Natural killer cell (primary cell): ENCODE measurements at regions not wholly inside any gene's neighbourhood (a gene's known extent, or its start where the extent isn't known, plus 50 kb on each side); places are given as distances from the start of the nearest gene placed in this dataset.

Source experiments
- ATAC-seq, 3 donors: fragments of 150-1000 bp in 2 of 3; fragments of 200-7000 bp in 1 of 3; cut with Tn5 transposase; 1 replicate in 1 of 3; 2 replicates in 2 of 3; pipeline ENCODE4 v1.10.0; 2021; ENCODE audit warnings: mild to moderate bottlenecking in 2 of 3, moderate library complexity in 2 of 3
- DNase-seq, 2 donors: peaks; one replicate each; pipeline versions ENCODE4 v3.0.0 to v3.0.0-alpha.2; 2013 to 2021; ENCODE audit warnings: mixed read lengths in 1 of 2
- H3K27ac ChIP-seq: one replicate; pipeline ENCODE4 v1.5.1; 2013; ENCODE audit warnings: mild to moderate bottlenecking, low read length
- H3K27me3 ChIP-seq: one replicate; pipeline ENCODE4 v1.6.1; 2013; ENCODE audit warnings: low read length; ENCODE audit not compliant: control insufficient read depth, insufficient read depth
- H3K36me3 ChIP-seq: one replicate; pipeline ENCODE4 v1.6.1; 2013; ENCODE audit warnings: low read length; ENCODE audit not compliant: control insufficient read depth, insufficient read depth
- H3K4me1 ChIP-seq: one replicate; pipeline ENCODE4 v1.6.1; 2013; ENCODE audit warnings: low read length; ENCODE audit not compliant: control insufficient read depth, insufficient read depth
- H3K4me3 ChIP-seq: one replicate; pipeline ENCODE4 v1.5.1; 2013; ENCODE audit warnings: low read length
- H3K9me3 ChIP-seq: one replicate; pipeline ENCODE4 v1.6.1; 2013; ENCODE audit warnings: low read length; ENCODE audit not compliant: control insufficient read depth, insufficient read depth
- H3K27ac Mint-ChIP-seq, 2 donors: one replicate each; pipeline ENCODE4 v1.8.0; 2022; ENCODE audit warnings: mild to moderate bottlenecking in 2 of 2, mixed read lengths in 2 of 2, moderate library complexity in 1 of 2
- H3K27me3 Mint-ChIP-seq, 2 donors: one replicate each; pipeline ENCODE4 v1.8.0; 2022; ENCODE audit warnings: low read depth in 2 of 2, mixed read lengths in 2 of 2
- H3K36me3 Mint-ChIP-seq: one replicate; pipeline ENCODE4 v1.8.0; 2022; ENCODE audit warnings: mixed read lengths
- H3K4me1 Mint-ChIP-seq, 2 donors: one replicate each; pipeline ENCODE4 v1.8.0; 2022; ENCODE audit warnings: mixed read lengths in 2 of 2
- H3K4me3 Mint-ChIP-seq: one replicate; pipeline ENCODE4 v1.8.0; 2022; ENCODE audit warnings: mild to moderate bottlenecking, moderate library complexity, mixed read lengths
- H3K9me3 Mint-ChIP-seq, 2 donors: one replicate each; pipeline ENCODE4 v1.8.0; 2022; ENCODE audit warnings: mixed read lengths in 2 of 2
- CTCF ChIP-seq: fragments of 200-600 bp; IDR thresholded peaks from one replicate; pipeline ENCODE4 v1.8.0; 2022; ENCODE audit warnings: antibody characterized with exemption
- WGBS: methylation state at CpG from one replicate; pipeline ENCODE4 v1.1.7; 2013; ENCODE audit warnings: missing lambda C conversion rate; ENCODE audit not compliant: insufficient coverage; 5-methylcytosine and 5-hydroxymethylcytosine counted together
- intact Hi-C: fragments of 100-400 bp; cut with micrococcal nuclease; formaldehyde crosslinking; loops from one replicate; pipeline ENCODE4 v1.14.2; 2022

DNA sequence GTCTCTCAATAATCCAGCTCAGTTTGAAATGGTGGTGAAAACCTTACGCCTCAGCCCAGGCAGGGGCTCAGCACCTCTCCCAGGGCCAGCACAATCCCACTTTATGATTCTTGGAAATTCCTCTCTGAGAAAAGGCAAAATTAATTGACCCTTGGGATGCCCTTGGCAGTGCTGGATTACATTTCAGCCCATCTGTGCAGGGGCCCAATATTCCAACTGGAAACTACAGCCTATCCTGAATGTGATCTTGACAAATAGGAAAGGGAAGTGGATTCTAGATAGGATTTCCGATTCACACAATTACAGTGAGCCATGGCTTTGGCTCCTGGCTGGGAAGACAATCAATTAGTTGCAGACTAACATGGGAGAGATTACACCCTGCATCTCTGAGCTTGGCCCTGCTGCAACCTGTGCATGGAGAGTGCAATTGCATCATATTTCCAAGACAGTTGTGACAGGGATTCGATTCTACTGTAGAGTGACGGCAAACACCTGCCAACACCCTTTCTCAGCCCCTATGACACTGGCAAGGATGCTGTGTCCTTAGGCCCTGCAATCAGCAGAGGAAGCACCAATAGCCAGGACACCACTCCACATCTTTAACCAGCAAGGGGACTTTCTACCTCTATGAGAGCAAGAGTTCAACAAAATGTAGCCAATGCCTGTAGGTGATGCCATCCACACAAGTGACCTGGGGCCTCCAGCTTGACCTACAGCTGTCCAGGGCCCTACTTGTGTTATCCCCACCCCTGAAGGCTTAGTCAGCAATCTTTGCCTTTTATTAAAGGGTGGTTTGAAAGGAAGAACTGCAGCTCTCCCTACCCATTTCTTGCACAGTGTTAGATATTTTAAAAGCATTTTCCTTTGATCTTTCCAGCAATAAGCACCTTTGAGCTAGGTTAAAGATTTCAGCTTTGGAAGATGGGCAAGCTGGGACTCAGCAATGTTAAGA is 187.2 kb upstream of the HS6ST1 start:
- Mint-ChIP-seq H3K36me3 (no peaks in the 10 kb centered on the region), H3K27me3 (peaks cover 0 to 3% of the 10 kb centered on the region in 2 donors), H3K4me3 (no peak overlapping the region), H3K27ac (no peak overlapping the region), H3K4me1 (no peaks in the 10 kb centered on the region), H3K9me3 (no peaks in the 10 kb centered on the region)
- ATAC-seq = no peak
- no peak for DNase-seq
- WGBS = 87% methylated on average over 4 of the region's 4 CpGs
- Histone ChIP-seq H3K27me3 (no peaks in the 10 kb centered on the region), H3K27ac (no peak overlapping the region), H3K4me3 (no peak overlapping the region), H3K4me1 (peaks cover 19% of the 10 kb centered on the region), H3K9me3 (no peaks in the 10 kb centered on the region), H3K36me3 (no peaks in the 10 kb centered on the region)
- TF ChIP-seq CTCF = no peak
- intact Hi-C loops = no loop called here

DNA sequence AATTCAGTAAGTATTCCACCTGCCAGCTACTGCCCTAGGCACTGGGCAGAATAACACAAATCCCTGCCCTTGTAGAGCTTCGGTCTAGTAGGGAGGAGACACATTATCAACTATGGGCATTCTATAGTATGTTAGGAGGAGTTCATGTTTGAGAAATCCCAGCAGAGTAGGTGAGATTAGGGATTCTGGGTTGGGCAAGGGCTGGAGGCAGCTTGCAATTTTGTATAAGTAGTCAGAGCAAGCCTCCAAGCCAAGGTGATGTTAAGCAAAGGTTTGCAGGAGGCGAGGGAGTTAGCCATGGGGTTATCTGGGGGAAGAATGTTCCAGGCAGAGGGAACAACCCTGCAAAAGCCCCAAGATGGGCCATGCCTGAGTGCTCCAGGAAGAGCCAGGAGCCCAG is 187.9 kb upstream of the HS6ST1 start:
- WGBS = 87% methylated on average over 2 of the region's 2 CpGs
- H3K27ac ChIP-seq = no peak overlapping the region
- no peaks in the 10 kb centered on the region for H3K27me3 ChIP-seq
- Mint-ChIP-seq H3K36me3 (no peaks in the 10 kb centered on the region), H3K4me3 (no peak overlapping the region), H3K9me3 (no peaks in the 10 kb centered on the region), H3K4me1 (no peaks in the 10 kb centered on the region), H3K27ac (no peak overlapping the region), H3K27me3 (peaks cover 0 to 3% of the 10 kb centered on the region in 2 donors)
- no peak overlapping the region for H3K4me3 ChIP-seq
- DNase-seq (no peak), ATAC-seq (no peak)
- no peaks in the 10 kb centered on the region for H3K9me3 ChIP-seq
- TF ChIP-seq CTCF = no peak
- intact Hi-C loops = no loop called here
- H3K4me1 ChIP-seq = peaks cover 19% of the 10 kb centered on the region
- no peaks in the 10 kb centered on the region for H3K36me3 ChIP-seq

DNA sequence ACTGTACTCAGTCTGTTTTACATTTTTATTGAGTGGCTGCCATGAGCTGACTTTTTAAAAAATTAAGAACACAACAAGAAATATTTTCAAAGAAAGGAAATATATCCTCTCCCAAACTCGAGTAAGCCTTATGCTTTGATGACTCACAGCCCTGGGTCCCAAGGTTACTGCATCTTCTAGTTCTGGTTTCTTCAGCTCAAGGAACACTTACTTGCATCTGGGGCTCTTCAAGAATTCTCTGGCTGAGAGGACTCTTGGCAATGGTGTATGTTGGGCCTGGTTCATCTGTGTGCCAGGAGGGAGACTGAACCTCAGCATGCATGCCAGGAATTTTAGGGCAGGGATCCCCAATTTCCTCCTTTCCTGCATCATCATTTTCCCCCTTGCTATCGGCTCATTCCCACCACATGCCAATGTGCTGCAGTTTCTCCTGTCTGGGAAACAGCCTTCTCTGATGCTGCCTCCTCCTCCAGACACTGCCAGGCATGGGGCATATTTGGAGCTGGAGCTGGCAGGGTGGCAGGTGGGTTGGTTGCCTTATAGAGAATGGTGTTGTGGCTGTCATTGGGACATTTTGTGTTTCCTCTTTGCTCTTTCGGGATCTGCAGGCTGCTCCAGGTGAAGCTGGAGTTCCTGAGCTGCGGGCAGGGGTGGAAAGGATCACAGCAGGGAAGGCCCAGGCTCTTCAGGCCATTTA is 192.2 kb upstream of the HS6ST1 start:
- H3K4me3 Mint-ChIP-seq = no peak overlapping the region
- H3K4me1 Mint-ChIP-seq = peaks cover 0 to 10% of the 10 kb centered on the region in 2 donors
- H3K9me3 Mint-ChIP-seq = no peaks in the 10 kb centered on the region
- ATAC-seq = no peak
- WGBS = 83% methylated on average over 4 of the region's 4 CpGs
- DNase-seq = no peak
- Histone ChIP-seq H3K27me3 (no peaks in the 10 kb centered on the region), H3K4me3 (no peak overlapping the region), H3K27ac (no peak overlapping the region), H3K9me3 (no peaks in the 10 kb centered on the region), H3K4me1 (peaks cover 24% of the 10 kb centered on the region), H3K36me3 (no peaks in the 10 kb centered on the region)
- no peak overlapping the region for H3K27ac Mint-ChIP-seq
- no peak for TF ChIP-seq CTCF
- intact Hi-C loops = no loop called here
- H3K36me3 Mint-ChIP-seq = no peaks in the 10 kb centered on the region
- H3K27me3 Mint-ChIP-seq = peaks cover 0 to 3% of the 10 kb centered on the region in 2 donors
